ENCODE measurements at regions not wholly inside any gene's neighbourhood (a gene's known extent, or its start where the extent isn't known, plus 50 kb on each side); places are given as distances from the start of the nearest gene placed in this dataset.

- DNase-seq = no peak
Observed at GRCh38 chr4:54359919-54360650, 131.0 kb downstream of the PDGFRA start.

- no peak for DNase-seq
Observed at GRCh38 chr4:54363037-54363436, 133.9 kb downstream of the PDGFRA start.

GRCh38 chr4:54365691-54366090 lies 136.6 kb downstream of the PDGFRA start:
- no peak for DNase-seq

- no peak for DNase-seq
Observed at GRCh38 chr4:54367059-54367458, 138.0 kb downstream of the PDGFRA start.

- DNase-seq = no peak
Observed at GRCh38 chr4:54368281-54369265, 139.5 kb downstream of the PDGFRA start.

GRCh38 chr4:54371173-54371572 lies 142.1 kb downstream of the PDGFRA start:
- DNase-seq = no peak

GRCh38 chr4:54372951-54373350 lies 143.9 kb downstream of the PDGFRA start:
- DNase-seq = no peak

- no peak for DNase-seq
Observed at GRCh38 chr4:54373718-54374210, 144.7 kb downstream of the PDGFRA start.

- no peak for DNase-seq
Observed at GRCh38 chr4:54378461-54378860, 149.4 kb downstream of the PDGFRA start.

- DNase-seq = no peak
Observed at GRCh38 chr4:54384152-54384551, 155.1 kb downstream of the PDGFRA start.

- DNase-seq = peak in 27 of 51 donors; percentile 2 to 60 (median 19)
Observed at GRCh38 chr4:54384563-54384962, 155.5 kb downstream of the PDGFRA start.

- no peak for DNase-seq
Observed at GRCh38 chr4:54386042-54386669, 157.1 kb downstream of the PDGFRA start.

- no peak for DNase-seq
Observed at GRCh38 chr4:54386693-54387092, 157.6 kb downstream of the PDGFRA start.

GRCh38 chr4:54390670-54391069 lies 161.6 kb downstream of the PDGFRA start:
- no peak for DNase-seq

- DNase-seq = no peak
Observed at GRCh38 chr4:54391104-54391503, 162.0 kb downstream of the PDGFRA start.

GRCh38 chr4:54392479-54392878 lies 163.4 kb downstream of the PDGFRA start:
- DNase-seq = no peak

GRCh38 chr4:54393243-54393642 lies 164.2 kb downstream of the PDGFRA start:
- DNase-seq = no peak

GRCh38 chr4:54395013-54395527 lies 166.0 kb downstream of the PDGFRA start:
- no peak for DNase-seq

GRCh38 chr4:54400188-54400587 lies 171.1 kb downstream of the PDGFRA start:
- DNase-seq = peak in 6 of 51 donors; percentile 1 to 32 (median 3)

- peak in 29 of 51 donors; percentile 3 to 68 (median 20) for DNase-seq
Observed at GRCh38 chr4:54400802-54401201, 171.7 kb downstream of the PDGFRA start.

- DNase-seq = peak in 18 of 51 donors; percentile 3 to 52 (median 7)
Observed at GRCh38 chr4:54402880-54403480, 173.9 kb downstream of the PDGFRA start.
